B cell (primary cell): ENCODE measurements at regions not wholly inside any gene's neighbourhood (a gene's known extent, or its start where the extent isn't known, plus 50 kb on each side); places are given as distances from the start of the nearest gene placed in this dataset.

Experiments used
- ATAC-seq: fragments of 200-7000 bp; cut with Tn5 transposase; one replicate; pipeline ENCODE4 v1.10.0; 2021; ENCODE audit warnings: low read depth, mild to moderate bottlenecking, moderate number of reproducible peaks, moderate library complexity
- CTCF ChIA-PET: fragments of 350-600 bp; sonication (Branson Sonifier 250); formaldehyde crosslinking; loops from one replicate; lab custom pipeline; 2021; ENCODE audit warnings: antibody characterized with exemption, inconsistent platforms; lab: Charles Lee
- POLR2A ChIA-PET: fragments of 350-600 bp; sonication (Branson Sonifier 250); formaldehyde crosslinking; loops from one replicate; lab custom pipeline; 2021; ENCODE audit warnings: antibody characterized with exemption; lab: Charles Lee
- DNase-seq: peaks from one replicate; pipeline ENCODE4 v3.0.0; 2013
- H2AFZ ChIP-seq: 2 replicates; pipeline ENCODE4 v1.6.1; 2012; ENCODE audit warnings: mild to moderate bottlenecking, low read depth, low read length; ENCODE audit not compliant: insufficient read depth, poor library complexity, severe bottlenecking
- H3K27ac ChIP-seq, 2 donors: 1 replicate in 1 of 2; 2 replicates in 1 of 2; pipeline ENCODE4 v1.5.1; 2012 to 2013; ENCODE audit warnings: low read length in 2 of 2, mild to moderate bottlenecking in 2 of 2, moderate library complexity in 1 of 2
- H3K27me3 ChIP-seq, 4 experiments: fragments of 200-600 bp in 1 of 4; sonication (generic) in 1 of 4; replicated peaks in 1 of 4; 1 replicate in 2 of 4; 2 replicates in 2 of 4; pipeline versions ENCODE4 v1.6.1 to v1.7.0; 2013 to 2016; ENCODE audit warnings: low read length in 3 of 4, mild to moderate bottlenecking in 2 of 4, mixed read lengths in 1 of 4, moderate library complexity in 1 of 4; ENCODE audit not compliant: insufficient read depth in 4 of 4, control insufficient read depth in 3 of 4; ENCODE audit errors: control extremely low read depth in 1 of 4
- H3K36me3 ChIP-seq, 2 experiments: replicated peaks in 1 of 2; 1 replicate in 1 of 2; 2 replicates in 1 of 2; pipeline versions ENCODE4 v1.6.1 to v1.7.1; 2013; ENCODE audit warnings: low read length in 1 of 2; ENCODE audit not compliant: insufficient read depth in 2 of 2, control insufficient read depth in 1 of 2; ENCODE audit errors: control extremely low read depth in 1 of 2, extremely low read depth in 1 of 2
- H3K4me1 ChIP-seq, 2 donors: fragments of 200-600 bp in 1 of 2; sonication (generic) in 1 of 2; 1 replicate in 1 of 2; 2 replicates in 1 of 2; pipeline versions ENCODE4 v1.5.1 to v1.6.1; 2013 to 2017; ENCODE audit warnings: low read length in 2 of 2; ENCODE audit not compliant: control insufficient read depth in 2 of 2, insufficient read depth in 2 of 2
- H3K4me2 ChIP-seq: replicated peaks from 2 replicates; pipeline ENCODE3; 2012; ENCODE audit warnings: mild to moderate bottlenecking, low read depth, low read length; ENCODE audit not compliant: poor library complexity, severe bottlenecking
- H3K4me3 ChIP-seq, 5 experiments: fragments of 200-600 bp in 1 of 5; sonication (generic) in 1 of 5; 1 replicate in 3 of 5; 2 replicates in 2 of 5; pipeline versions ENCODE4 v1.5.1 to v1.7.0; 2011 to 2016; ENCODE audit warnings: low read length in 4 of 5, mild to moderate bottlenecking in 4 of 5, low read depth in 2 of 5, control low read depth in 1 of 5, moderate library complexity in 1 of 5; ENCODE audit not compliant: insufficient read depth in 1 of 5; ENCODE audit errors: control extremely low read depth in 1 of 5, extremely low read depth in 1 of 5
- H3K79me2 ChIP-seq: fragments of 200-600 bp; sonication (generic); one replicate; pipeline ENCODE4 v1.6.0; 2016; ENCODE audit warnings: low read length; ENCODE audit not compliant: control insufficient read depth, insufficient read depth
- H3K9ac ChIP-seq: fragments of 200-600 bp; sonication (generic); 2 replicates; pipeline ENCODE4 v1.6.1; 2017; ENCODE audit warnings: mild to moderate bottlenecking, low read length, moderate library complexity
- H3K9me3 ChIP-seq, 3 donors: one replicate each; pipeline versions ENCODE4 v1.6.1 to v1.7.1; 2013; ENCODE audit warnings: low read length in 2 of 3; ENCODE audit not compliant: control insufficient read depth in 2 of 3, insufficient read depth in 1 of 3; ENCODE audit errors: control extremely low read depth in 1 of 3
- H4K20me1 ChIP-seq: 2 replicates; pipeline ENCODE4 v1.6.0; 2012; ENCODE audit warnings: mild to moderate bottlenecking, low read length; ENCODE audit not compliant: insufficient read depth, control insufficient read depth, poor library complexity, severe bottlenecking
- H3K27ac Mint-ChIP-seq: one replicate; pipeline ENCODE4 v1.8.0; 2021; ENCODE audit warnings: mixed read lengths
- H3K27me3 Mint-ChIP-seq: one replicate; pipeline ENCODE4 v1.8.0; 2021; ENCODE audit warnings: mixed read lengths
- H3K4me1 Mint-ChIP-seq: one replicate; pipeline ENCODE4 v1.8.0; 2021; ENCODE audit warnings: mixed read lengths
- H3K4me3 Mint-ChIP-seq: one replicate; pipeline ENCODE4 v1.8.0; 2021; ENCODE audit warnings: mixed read lengths
- H3K9me3 Mint-ChIP-seq: one replicate; pipeline ENCODE4 v1.8.0; 2022; ENCODE audit warnings: mixed read lengths; ENCODE audit not compliant: insufficient read depth
- EZH2 ChIP-seq: IDR thresholded peaks from 2 replicates; pipeline ENCODE4 v1.6.1; 2012; ENCODE audit warnings: borderline replicate concordance, low read depth, mild to moderate bottlenecking, moderate library complexity, low read length; ENCODE audit not compliant: insufficient read depth, poor library complexity, severe bottlenecking
- WGBS: methylation state at CpG from one replicate; pipeline ENCODE4 v1.1.5; 2013; ENCODE audit warnings: missing lambda C conversion rate; ENCODE audit not compliant: insufficient coverage; 5-methylcytosine and 5-hydroxymethylcytosine counted together
- intact Hi-C: fragments of 100-400 bp; cut with micrococcal nuclease; formaldehyde crosslinking; loops from one replicate; pipeline ENCODE4 v1.10.0; 2022
- TF ChIP-seq, protein P1 (sequence below): fragments of 200-600 bp; IDR thresholded peaks from one replicate; pipeline ENCODE4 v1.8.0; 2022; ENCODE audit warnings: antibody characterized with exemption, mild to moderate bottlenecking

GRCh38 chr20:60223174-60223573 is 265.0 kb downstream of the CDH26 start:
- H3K4me3 Mint-ChIP-seq: no peak overlapping the region
- H3K9me3 Mint-ChIP-seq: no peaks in the 10 kb centered on the region
- Histone ChIP-seq H3K9ac (no peak overlapping the region), H3K4me2 (no peak overlapping the region), H2AFZ (no peak overlapping the region), H3K4me1 (no peaks in the 10 kb centered on the region), H3K9me3 (no peaks in the 10 kb centered on the region), H3K27ac (no peak overlapping the region), H3K79me2 (no peaks in the 10 kb centered on the region), H3K27me3 (no peaks in the 10 kb centered on the region), H4K20me1 (no peaks in the 10 kb centered on the region), H3K4me3 (no peak overlapping the region), H3K36me3 (no peaks in the 10 kb centered on the region)
- POLR2A ChIA-PET: no interaction called here
- H3K27me3 Mint-ChIP-seq: no peaks in the 10 kb centered on the region
- H3K27ac Mint-ChIP-seq: no peak overlapping the region
- CTCF ChIA-PET: no interaction called here
- H3K4me1 Mint-ChIP-seq: no peaks in the 10 kb centered on the region
- TF ChIP-seq, protein P1, sequence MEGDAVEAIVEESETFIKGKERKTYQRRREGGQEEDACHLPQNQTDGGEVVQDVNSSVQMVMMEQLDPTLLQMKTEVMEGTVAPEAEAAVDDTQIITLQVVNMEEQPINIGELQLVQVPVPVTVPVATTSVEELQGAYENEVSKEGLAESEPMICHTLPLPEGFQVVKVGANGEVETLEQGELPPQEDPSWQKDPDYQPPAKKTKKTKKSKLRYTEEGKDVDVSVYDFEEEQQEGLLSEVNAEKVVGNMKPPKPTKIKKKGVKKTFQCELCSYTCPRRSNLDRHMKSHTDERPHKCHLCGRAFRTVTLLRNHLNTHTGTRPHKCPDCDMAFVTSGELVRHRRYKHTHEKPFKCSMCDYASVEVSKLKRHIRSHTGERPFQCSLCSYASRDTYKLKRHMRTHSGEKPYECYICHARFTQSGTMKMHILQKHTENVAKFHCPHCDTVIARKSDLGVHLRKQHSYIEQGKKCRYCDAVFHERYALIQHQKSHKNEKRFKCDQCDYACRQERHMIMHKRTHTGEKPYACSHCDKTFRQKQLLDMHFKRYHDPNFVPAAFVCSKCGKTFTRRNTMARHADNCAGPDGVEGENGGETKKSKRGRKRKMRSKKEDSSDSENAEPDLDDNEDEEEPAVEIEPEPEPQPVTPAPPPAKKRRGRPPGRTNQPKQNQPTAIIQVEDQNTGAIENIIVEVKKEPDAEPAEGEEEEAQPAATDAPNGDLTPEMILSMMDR: no peak
- no peak for TF ChIP-seq EZH2
- DNase-seq: no peak
- intact Hi-C loops: no loop called here
- WGBS: no CpG with 5 or more reads among the region's 5 CpGs
- ATAC-seq: no peak

- Histone ChIP-seq H3K9me3 (no peaks in the 10 kb centered on the region), H3K27me3 (no peaks in the 10 kb centered on the region), H3K79me2 (no peaks in the 10 kb centered on the region), H3K27ac (no peak overlapping the region), H3K4me2 (no peak overlapping the region), H3K36me3 (no peaks in the 10 kb centered on the region), H3K9ac (no peak overlapping the region), H4K20me1 (no peaks in the 10 kb centered on the region), H3K4me1 (no peaks in the 10 kb centered on the region), H2AFZ (no peak overlapping the region), H3K4me3 (no peak overlapping the region)
- POLR2A ChIA-PET: no interaction called here
- intact Hi-C loops: no loop called here
- CTCF ChIA-PET: no interaction called here
- Mint-ChIP-seq H3K4me3 (no peak overlapping the region), H3K9me3 (no peaks in the 10 kb centered on the region), H3K27ac (no peak overlapping the region), H3K27me3 (no peaks in the 10 kb centered on the region), H3K4me1 (no peaks in the 10 kb centered on the region)
- no peak for TF ChIP-seq EZH2
- TF ChIP-seq, protein P1: no peak
- DNase-seq: no peak
- no CpG with 5 or more reads among the region's 3 CpGs for WGBS
- ATAC-seq: no peak
Observed at GRCh38 chr20:60224914-60225313, 266.7 kb downstream of the CDH26 start.
